Colonic mucosa (tissue), 4 donors: ENCODE measurements at regions not wholly inside any gene's neighbourhood (a gene's known extent, or its start where the extent isn't known, plus 50 kb on each side); places are given as distances from the start of the nearest gene placed in this dataset.

ENCODE experiments used
- DNase-seq: peaks from one replicate; pipeline ENCODE4 v3.0.0-alpha.2; 2020
- H3K27ac ChIP-seq: fragments of 200-600 bp; one replicate; pipeline ENCODE4 v1.8.0; 2021
- H3K27me3 ChIP-seq: fragments of 200-600 bp; one replicate; pipeline ENCODE4 v1.8.0; 2021
- H3K36me3 ChIP-seq: fragments of 200-600 bp; one replicate; pipeline ENCODE4 v1.8.0; 2021
- H3K4me1 ChIP-seq: fragments of 200-600 bp; one replicate; pipeline ENCODE4 v1.8.0; 2021; ENCODE audit warnings: mild to moderate bottlenecking
- H3K4me3 ChIP-seq: fragments of 200-600 bp; one replicate; pipeline ENCODE4 v1.8.0; 2021
- H3K9ac ChIP-seq, 2 donors: one replicate each; pipeline ENCODE4 v1.7.0; 2013; ENCODE audit warnings: control low read depth in 2 of 2, low read depth in 2 of 2, low read length in 2 of 2
- H3K9me3 ChIP-seq: fragments of 200-600 bp; one replicate; pipeline ENCODE4 v1.8.0; 2021
- CTCF ChIP-seq: fragments of 200-600 bp; IDR thresholded peaks from one replicate; pipeline ENCODE4 v1.8.0; 2022; ENCODE audit warnings: antibody characterized with exemption, mild to moderate bottlenecking
- intact Hi-C: fragments of 100-400 bp; cut with DNase I; formaldehyde crosslinking; loops from one replicate; pipeline ENCODE4 v1.14.1; 2022
- donor health status: healthy.
- donor health status: DM: no; HTN: no; CAD: no.
- donor health status: DM: no; HTN: no; CAD: no.

GRCh38 chr5:85813146-85813545 is 804.6 kb upstream of the COX7C start:
- Histone ChIP-seq H3K9me3 (no peaks in the 10 kb centered on the region), H3K4me1 (no peaks in the 10 kb centered on the region), H3K27me3 (no peaks in the 10 kb centered on the region), H3K36me3 (no peaks in the 10 kb centered on the region), H3K27ac (no peak overlapping the region), H3K9ac (no peak overlapping the region), H3K4me3 (no peak overlapping the region)
- no peak for TF ChIP-seq CTCF
- intact Hi-C loops, result no loop called here
- no peak for DNase-seq

GRCh38 chr5:85814596-85814995 is 803.1 kb upstream of the COX7C start:
- no peak overlapping the region for H3K27ac ChIP-seq
- no peaks in the 10 kb centered on the region for H3K9me3 ChIP-seq
- H3K9ac ChIP-seq, result no peak overlapping the region
- intact Hi-C loops, result no loop called here
- no peak for TF ChIP-seq CTCF
- no peak overlapping the region for H3K4me3 ChIP-seq
- H3K4me1 ChIP-seq, result no peaks in the 10 kb centered on the region
- H3K36me3 ChIP-seq, result no peaks in the 10 kb centered on the region
- no peaks in the 10 kb centered on the region for H3K27me3 ChIP-seq
- no peak for DNase-seq

GRCh38 chr5:85823462-85824426 is 794.0 kb upstream of the COX7C start:
- Histone ChIP-seq H3K9ac (no peak overlapping the region), H3K4me3 (no peak overlapping the region), H3K4me1 (no peaks in the 10 kb centered on the region), H3K36me3 (no peaks in the 10 kb centered on the region), H3K27me3 (no peaks in the 10 kb centered on the region), H3K9me3 (no peaks in the 10 kb centered on the region), H3K27ac (no peak overlapping the region)
- DNase-seq, result no peak
- intact Hi-C loops, result no loop called here
- no peak for TF ChIP-seq CTCF

- Histone ChIP-seq H3K4me1 (no peaks in the 10 kb centered on the region), H3K4me3 (no peak overlapping the region), H3K36me3 (no peaks in the 10 kb centered on the region), H3K9ac (no peak overlapping the region), H3K27me3 (no peaks in the 10 kb centered on the region), H3K27ac (no peak overlapping the region), H3K9me3 (no peaks in the 10 kb centered on the region)
- TF ChIP-seq CTCF, result no peak
- intact Hi-C loops, result no loop called here
- no peak for DNase-seq
These were observed 779.0 kb upstream of the COX7C start for GRCh38 chr5:85838781-85839180.

GRCh38 chr5:85841653-85842052 is 776.1 kb upstream of the COX7C start:
- intact Hi-C loops, result no loop called here
- Histone ChIP-seq H3K4me1 (no peaks in the 10 kb centered on the region), H3K9me3 (no peaks in the 10 kb centered on the region), H3K36me3 (no peaks in the 10 kb centered on the region), H3K9ac (no peak overlapping the region), H3K27me3 (no peaks in the 10 kb centered on the region), H3K27ac (no peak overlapping the region), H3K4me3 (no peak overlapping the region)
- no peak for TF ChIP-seq CTCF
- DNase-seq, result no peak
